ENCODE measurements at regions not wholly inside any gene's neighbourhood (a gene's known extent, or its start where the extent isn't known, plus 50 kb on each side); places are given as distances from the start of the nearest gene placed in this dataset.

DNA sequence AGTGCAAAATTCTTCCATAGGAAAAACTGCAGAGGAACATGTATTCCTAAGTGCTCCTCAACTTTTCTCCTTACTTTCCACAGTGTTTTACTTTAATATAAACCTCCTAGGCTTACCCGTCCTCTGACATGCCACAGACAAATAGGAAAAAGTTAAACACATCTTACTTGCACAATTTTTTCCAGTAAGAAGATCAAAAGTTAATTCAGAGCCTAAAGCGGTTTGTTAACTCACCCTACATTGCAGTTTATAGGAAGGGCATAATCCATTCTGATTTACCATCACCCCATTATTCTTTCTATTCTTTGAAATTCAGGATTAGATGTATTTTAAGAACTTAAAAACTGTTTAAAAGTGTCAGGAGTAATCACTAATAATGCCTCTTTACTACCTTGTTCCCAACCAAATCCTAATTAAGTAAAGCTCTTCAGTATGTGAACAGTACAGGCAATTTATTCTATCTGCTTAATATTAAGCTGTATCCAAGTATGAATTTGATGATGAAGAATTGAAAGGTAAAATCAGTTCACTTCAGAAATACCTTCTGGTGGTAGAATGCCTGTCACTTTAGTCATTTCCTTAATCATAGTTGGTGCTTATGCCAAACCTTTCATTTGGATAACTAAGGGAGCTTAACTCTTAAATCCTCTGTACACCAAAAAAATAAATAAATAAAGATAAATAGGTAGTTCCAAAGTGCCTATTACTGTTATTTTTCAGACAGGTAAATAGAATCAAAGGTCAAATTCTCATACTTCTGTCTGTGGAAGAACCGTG, 292.0 kb downstream of the ALDH8A1 start:
- TF ChIP-seq, protein P1, sequence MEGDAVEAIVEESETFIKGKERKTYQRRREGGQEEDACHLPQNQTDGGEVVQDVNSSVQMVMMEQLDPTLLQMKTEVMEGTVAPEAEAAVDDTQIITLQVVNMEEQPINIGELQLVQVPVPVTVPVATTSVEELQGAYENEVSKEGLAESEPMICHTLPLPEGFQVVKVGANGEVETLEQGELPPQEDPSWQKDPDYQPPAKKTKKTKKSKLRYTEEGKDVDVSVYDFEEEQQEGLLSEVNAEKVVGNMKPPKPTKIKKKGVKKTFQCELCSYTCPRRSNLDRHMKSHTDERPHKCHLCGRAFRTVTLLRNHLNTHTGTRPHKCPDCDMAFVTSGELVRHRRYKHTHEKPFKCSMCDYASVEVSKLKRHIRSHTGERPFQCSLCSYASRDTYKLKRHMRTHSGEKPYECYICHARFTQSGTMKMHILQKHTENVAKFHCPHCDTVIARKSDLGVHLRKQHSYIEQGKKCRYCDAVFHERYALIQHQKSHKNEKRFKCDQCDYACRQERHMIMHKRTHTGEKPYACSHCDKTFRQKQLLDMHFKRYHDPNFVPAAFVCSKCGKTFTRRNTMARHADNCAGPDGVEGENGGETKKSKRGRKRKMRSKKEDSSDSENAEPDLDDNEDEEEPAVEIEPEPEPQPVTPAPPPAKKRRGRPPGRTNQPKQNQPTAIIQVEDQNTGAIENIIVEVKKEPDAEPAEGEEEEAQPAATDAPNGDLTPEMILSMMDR (conservative IDR thresholded peaks at IDR 0.05) = no peak
- no peak for TF ChIP-seq EZH2 (IDR thresholded peaks at IDR 0.05; ENCODE audit: low read depth)
